ENCODE measurements at regions not wholly inside any gene's neighbourhood (a gene's known extent, or its start where the extent isn't known, plus 50 kb on each side); places are given as distances from the start of the nearest gene placed in this dataset.
A peak's percentile ranks its signal among the peaks of the same experiment; 100 is the strongest.

DNA sequence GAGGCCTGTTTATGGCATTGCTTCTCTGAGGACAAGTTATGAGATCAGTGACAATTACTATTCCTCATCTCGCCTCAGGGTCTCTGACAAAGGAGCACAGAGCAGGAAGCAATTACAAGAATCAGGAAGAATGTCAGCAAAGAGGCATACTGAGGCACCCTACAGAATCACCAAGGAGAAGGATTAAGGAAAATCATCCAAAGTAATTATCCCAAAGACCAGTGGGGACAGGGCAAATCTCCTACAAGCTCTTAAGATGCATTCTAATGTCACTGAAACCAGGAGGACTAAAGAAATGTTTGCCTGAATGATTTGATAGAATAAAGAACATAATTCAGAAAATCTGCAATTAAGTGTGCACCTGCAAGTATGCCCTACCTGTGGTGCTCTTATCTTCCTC is 206.2 kb downstream of the RCHY1 start:
- WGBS, 5 donors = 45 to 67% (median 57%) methylated on average over 1 of the region's 1 CpG
- TF ChIP-seq POLR2A (IDR thresholded peaks at IDR 0.05) (no peak), POLR2AphosphoS5 (IDR thresholded peaks at IDR 0.05) (no peak)
- TF ChIP-seq, protein P1, sequence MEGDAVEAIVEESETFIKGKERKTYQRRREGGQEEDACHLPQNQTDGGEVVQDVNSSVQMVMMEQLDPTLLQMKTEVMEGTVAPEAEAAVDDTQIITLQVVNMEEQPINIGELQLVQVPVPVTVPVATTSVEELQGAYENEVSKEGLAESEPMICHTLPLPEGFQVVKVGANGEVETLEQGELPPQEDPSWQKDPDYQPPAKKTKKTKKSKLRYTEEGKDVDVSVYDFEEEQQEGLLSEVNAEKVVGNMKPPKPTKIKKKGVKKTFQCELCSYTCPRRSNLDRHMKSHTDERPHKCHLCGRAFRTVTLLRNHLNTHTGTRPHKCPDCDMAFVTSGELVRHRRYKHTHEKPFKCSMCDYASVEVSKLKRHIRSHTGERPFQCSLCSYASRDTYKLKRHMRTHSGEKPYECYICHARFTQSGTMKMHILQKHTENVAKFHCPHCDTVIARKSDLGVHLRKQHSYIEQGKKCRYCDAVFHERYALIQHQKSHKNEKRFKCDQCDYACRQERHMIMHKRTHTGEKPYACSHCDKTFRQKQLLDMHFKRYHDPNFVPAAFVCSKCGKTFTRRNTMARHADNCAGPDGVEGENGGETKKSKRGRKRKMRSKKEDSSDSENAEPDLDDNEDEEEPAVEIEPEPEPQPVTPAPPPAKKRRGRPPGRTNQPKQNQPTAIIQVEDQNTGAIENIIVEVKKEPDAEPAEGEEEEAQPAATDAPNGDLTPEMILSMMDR (IDR thresholded peaks at IDR 0.05 in 8 of 11, conservative IDR thresholded peaks at IDR 0.05 in 3 of 11) = no peak
- no peak for DNase-seq
- H3K4me1 ChIP-seq = no peaks in the 10 kb centered on the region
- no peak overlapping the region for H3K27ac ChIP-seq
- no peaks in the 10 kb centered on the region for H3K27me3 ChIP-seq (replicated peaks in 1 of 7)
- H3K36me3 ChIP-seq = no peaks in the 10 kb centered on the region
- H3K9me3 ChIP-seq = peaks cover 0 to 27% (median 16%) of the 10 kb centered on the region in 8 donors
- no peak overlapping the region for H3K4me3 ChIP-seq
- intact Hi-C loops (cut with DNase I; ENCODE audit: low total_unique reads) = no loop called here

GRCh38 chr4:75306506-75306905 is 207.7 kb downstream of the RCHY1 start:
- Histone ChIP-seq H3K4me1 (no peaks in the 10 kb centered on the region), H3K36me3 (no peaks in the 10 kb centered on the region), H3K4me3 (no peak overlapping the region), H3K27ac (no peak overlapping the region), H3K9me3 (peaks cover 0 to 21% (median 16%) of the 10 kb centered on the region in 8 donors), H3K27me3 (replicated peaks in 1 of 7) (no peaks in the 10 kb centered on the region)
- intact Hi-C loops (cut with DNase I; ENCODE audit: low total_unique reads) = no loop called here
- DNase-seq = no peak
- TF ChIP-seq, protein P1 (IDR thresholded peaks at IDR 0.05 in 8 of 11, conservative IDR thresholded peaks at IDR 0.05 in 3 of 11) = no peak
- TF ChIP-seq POLR2A (IDR thresholded peaks at IDR 0.05) (no peak), POLR2AphosphoS5 (IDR thresholded peaks at IDR 0.05) (no peak)
- 78 to 88% (median 86%) methylated on average over 3 of the region's 3 CpGs for WGBS, 5 donors

GRCh38 chr4:75302648-75303047 is 211.6 kb downstream of the RCHY1 start:
- Histone ChIP-seq H3K27ac (no peak overlapping the region), H3K9me3 (peaks cover 0 to 11% (median 0%) of the 10 kb centered on the region in 8 donors), H3K4me1 (no peaks in the 10 kb centered on the region), H3K4me3 (no peak overlapping the region), H3K36me3 (no peaks in the 10 kb centered on the region), H3K27me3 (replicated peaks in 1 of 7) (no peaks in the 10 kb centered on the region)
- intact Hi-C loops (cut with DNase I; ENCODE audit: low total_unique reads) = no loop called here
- no peak for TF ChIP-seq POLR2AphosphoS5 (IDR thresholded peaks at IDR 0.05)
- WGBS, 5 donors = 62 to 81% (median 77%) methylated on average over 2 of the region's 2 CpGs
- no peak for DNase-seq

DNA sequence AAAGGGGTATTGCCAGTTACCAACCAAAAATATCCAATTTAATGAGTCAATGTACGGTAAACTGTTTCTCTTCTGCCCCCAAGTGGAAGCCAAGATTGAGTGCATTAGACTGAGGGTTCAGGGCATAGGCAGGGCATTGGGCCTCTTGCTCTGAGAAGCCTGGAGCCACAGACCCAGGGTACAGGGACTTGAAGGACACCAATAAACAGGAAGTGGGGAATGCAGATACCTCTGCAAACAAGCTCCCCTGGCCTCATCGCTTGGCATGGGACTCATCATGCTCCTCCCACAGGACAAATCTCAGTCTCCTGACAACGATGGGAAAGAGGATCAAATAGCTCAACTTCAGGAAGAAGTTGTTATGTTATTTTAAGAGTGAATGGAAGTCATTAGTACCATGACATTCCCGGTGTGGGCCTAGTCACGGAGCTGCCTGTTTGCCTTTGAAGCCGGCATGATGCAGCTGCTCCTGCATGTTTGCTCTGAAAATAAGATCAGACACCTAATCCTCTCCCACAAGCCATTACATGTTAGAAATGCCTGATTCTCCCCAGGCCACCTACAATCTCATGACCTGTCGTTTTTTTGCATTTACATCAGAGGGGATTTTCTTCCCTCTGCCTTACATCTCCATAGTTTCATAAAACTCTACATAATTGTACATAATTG is 224.2 kb downstream of the RCHY1 start:
- TF ChIP-seq, protein P1 (IDR thresholded peaks at IDR 0.05 in 8 of 11, conservative IDR thresholded peaks at IDR 0.05 in 3 of 11) = peak in 7 of 11 experiments; percentile 17 to 47 (median 31)
- TF ChIP-seq POLR2AphosphoS5 (IDR thresholded peaks at IDR 0.05) (no peak), POLR2A (IDR thresholded peaks at IDR 0.05) (no peak)
- Histone ChIP-seq H3K9me3 (peaks cover 0 to 8% (median 0%) of the 10 kb centered on the region in 8 donors), H3K4me3 (no peak overlapping the region), H3K36me3 (no peaks in the 10 kb centered on the region), H3K4me1 (no peaks in the 10 kb centered on the region), H3K27me3 (replicated peaks in 1 of 7) (no peaks in the 10 kb centered on the region), H3K27ac (no peak overlapping the region)
- 36 to 58% (median 44%) methylated on average over 7 of the region's 7 CpGs for WGBS, 5 donors
- no peak for DNase-seq
- intact Hi-C loops (cut with DNase I; ENCODE audit: low total_unique reads) = no loop called here
